Parathyroid adenoma (tissue), 2 donors: ENCODE measurements at regions not wholly inside any gene's neighbourhood (a gene's known extent, or its start where the extent isn't known, plus 50 kb on each side); places are given as distances from the start of the nearest gene placed in this dataset.
"Not testable (repeated sequence)": the region's sequence is repeated elsewhere in the genome, so short reads cannot be mapped to it uniquely, and the experiment has no call there.

Source experiments
- H2AFZ ChIP-seq: fragments of 300-600 bp; sonication (generic); one replicate; pipeline ENCODE4 v1.7.0; 2017; ENCODE audit warnings: antibody characterized with exemption, mild to moderate bottlenecking
- H3K27ac ChIP-seq: fragments of 300-600 bp; sonication (generic); one replicate; pipeline ENCODE4 v1.7.0; 2017
- H3K27me3 ChIP-seq: fragments of 300-600 bp; sonication (generic); one replicate; pipeline ENCODE4 v1.7.0; 2017; ENCODE audit warnings: low read length; ENCODE audit not compliant: control insufficient read depth, insufficient read depth
- H3K36me3 ChIP-seq: fragments of 300-600 bp; sonication (generic); one replicate; pipeline ENCODE4 v1.7.0; 2017; ENCODE audit warnings: low read length; ENCODE audit not compliant: control insufficient read depth, insufficient read depth
- H3K4me1 ChIP-seq: fragments of 300-600 bp; sonication (generic); one replicate; pipeline ENCODE4 v1.7.0; 2017; ENCODE audit warnings: control low read depth
- H3K4me2 ChIP-seq: fragments of 300-600 bp; sonication (generic); one replicate; pipeline ENCODE4 v1.7.0; 2017; ENCODE audit warnings: low read length
- H3K4me3 ChIP-seq: fragments of 300-600 bp; sonication (generic); one replicate; pipeline ENCODE4 v1.7.0; 2017; ENCODE audit warnings: low read depth, low read length
- H3K79me2 ChIP-seq: fragments of 300-600 bp; sonication (generic); one replicate; pipeline ENCODE4 v1.7.0; 2017; ENCODE audit warnings: control low read depth
- H3K9ac ChIP-seq: fragments of 300-600 bp; sonication (generic); one replicate; pipeline ENCODE4 v1.7.0; 2017; ENCODE audit warnings: mild to moderate bottlenecking
- H3K9me3 ChIP-seq: fragments of 300-600 bp; sonication (generic); one replicate; pipeline ENCODE4 v1.7.0; 2017; ENCODE audit warnings: low read length; ENCODE audit not compliant: control insufficient read depth
- TF ChIP-seq, protein P1 (sequence below): fragments of 300-600 bp; sonication (generic); IDR thresholded peaks from one replicate; pipeline ENCODE4 v1.7.0; 2017; ENCODE audit warnings: antibody characterized with exemption, mild to moderate bottlenecking
- donor health status: primary hyperparathyroidism.

- no peaks in the 10 kb centered on the region for H3K79me2 ChIP-seq
- TF ChIP-seq, protein P1, sequence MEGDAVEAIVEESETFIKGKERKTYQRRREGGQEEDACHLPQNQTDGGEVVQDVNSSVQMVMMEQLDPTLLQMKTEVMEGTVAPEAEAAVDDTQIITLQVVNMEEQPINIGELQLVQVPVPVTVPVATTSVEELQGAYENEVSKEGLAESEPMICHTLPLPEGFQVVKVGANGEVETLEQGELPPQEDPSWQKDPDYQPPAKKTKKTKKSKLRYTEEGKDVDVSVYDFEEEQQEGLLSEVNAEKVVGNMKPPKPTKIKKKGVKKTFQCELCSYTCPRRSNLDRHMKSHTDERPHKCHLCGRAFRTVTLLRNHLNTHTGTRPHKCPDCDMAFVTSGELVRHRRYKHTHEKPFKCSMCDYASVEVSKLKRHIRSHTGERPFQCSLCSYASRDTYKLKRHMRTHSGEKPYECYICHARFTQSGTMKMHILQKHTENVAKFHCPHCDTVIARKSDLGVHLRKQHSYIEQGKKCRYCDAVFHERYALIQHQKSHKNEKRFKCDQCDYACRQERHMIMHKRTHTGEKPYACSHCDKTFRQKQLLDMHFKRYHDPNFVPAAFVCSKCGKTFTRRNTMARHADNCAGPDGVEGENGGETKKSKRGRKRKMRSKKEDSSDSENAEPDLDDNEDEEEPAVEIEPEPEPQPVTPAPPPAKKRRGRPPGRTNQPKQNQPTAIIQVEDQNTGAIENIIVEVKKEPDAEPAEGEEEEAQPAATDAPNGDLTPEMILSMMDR, result no peak
- no peak overlapping the region for H3K9ac ChIP-seq
- no peak overlapping the region for H2AFZ ChIP-seq
- H3K27me3 ChIP-seq, result no peaks in the 10 kb centered on the region
- H3K36me3 ChIP-seq, result no peaks in the 10 kb centered on the region
- no peak overlapping the region for H3K4me3 ChIP-seq
- no peak overlapping the region for H3K4me2 ChIP-seq
- no peak overlapping the region for H3K27ac ChIP-seq
- no peaks in the 10 kb centered on the region for H3K9me3 ChIP-seq
- H3K4me1 ChIP-seq, result no peaks in the 10 kb centered on the region
Observed at GRCh38 chr6:126722411-126722810, 382.5 kb downstream of the CENPW start.

GRCh38 chr6:126723541-126724170 lies 383.7 kb downstream of the CENPW start:
- Histone ChIP-seq H2AFZ (no peak overlapping the region), H3K36me3 (no peaks in the 10 kb centered on the region), H3K4me3 (no peak overlapping the region), H3K79me2 (no peaks in the 10 kb centered on the region), H3K9me3 (no peaks in the 10 kb centered on the region), H3K4me2 (no peak overlapping the region), H3K27me3 (no peaks in the 10 kb centered on the region), H3K4me1 (no peaks in the 10 kb centered on the region), H3K27ac (no peak overlapping the region), H3K9ac (no peak overlapping the region)
- TF ChIP-seq, protein P1, result no peak

DNA sequence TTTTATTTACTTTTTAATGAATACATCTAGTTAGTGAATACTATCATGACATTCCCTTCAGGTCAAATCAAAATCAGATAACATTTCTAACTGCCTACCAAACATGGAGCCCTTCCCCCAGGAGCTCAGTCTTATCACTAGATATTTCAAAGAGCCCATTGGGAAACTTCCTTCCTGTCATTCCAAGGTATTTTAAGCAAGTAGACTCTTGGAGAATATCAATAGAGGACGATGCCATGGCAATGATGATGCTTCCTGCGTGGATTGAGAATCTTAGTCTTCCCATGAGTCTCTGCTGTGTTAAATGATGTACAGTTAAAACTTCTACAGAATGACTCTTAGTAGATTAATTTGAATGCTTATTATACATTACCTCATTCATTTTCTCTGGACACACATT lies 384.9 kb downstream of the CENPW start:
- Histone ChIP-seq H3K79me2 (no peaks in the 10 kb centered on the region), H3K9ac (no peak overlapping the region), H3K4me2 (no peak overlapping the region), H2AFZ (no peak overlapping the region), H3K27ac (no peak overlapping the region), H3K4me3 (no peak overlapping the region), H3K4me1 (no peaks in the 10 kb centered on the region), H3K36me3 (no peaks in the 10 kb centered on the region), H3K9me3 (no peaks in the 10 kb centered on the region), H3K27me3 (no peaks in the 10 kb centered on the region)
- TF ChIP-seq, protein P1, result no peak

- not testable (repeated sequence) for H3K9me3 ChIP-seq, H3K4me3 ChIP-seq, H3K27me3 ChIP-seq, H3K36me3 ChIP-seq, H3K9ac ChIP-seq, H3K4me2 ChIP-seq, H3K4me1 ChIP-seq, H3K27ac ChIP-seq, H2AFZ ChIP-seq, H3K79me2 ChIP-seq
Observed at GRCh38 chr6:126726454-126726853, 386.5 kb downstream of the CENPW start.

GRCh38 chr6:126738146-126738545 lies 380.3 kb upstream of the RSPO3 start:
- Histone ChIP-seq H3K9me3 (no peaks in the 10 kb centered on the region), H3K4me3 (no peak overlapping the region), H3K4me2 (no peak overlapping the region), H2AFZ (no peak overlapping the region), H3K27ac (no peak overlapping the region), H3K9ac (no peak overlapping the region), H3K79me2 (no peaks in the 10 kb centered on the region), H3K27me3 (no peaks in the 10 kb centered on the region), H3K36me3 (no peaks in the 10 kb centered on the region), H3K4me1 (no peaks in the 10 kb centered on the region)
- TF ChIP-seq, protein P1, result no peak
